C4-2B (cell line): ENCODE measurements at regions not wholly inside any gene's neighbourhood (a gene's known extent, or its start where the extent isn't known, plus 50 kb on each side); places are given as distances from the start of the nearest gene placed in this dataset.

Experiments
- ZFX ChIP-seq: fragments of 450-650 bp; IDR thresholded peaks from 2 replicates; pipeline ENCODE4 v1.6.1; 2017
- TF ChIP-seq, protein P1 (sequence below): fragments of 450-650 bp; conservative IDR thresholded peaks from 2 replicates; pipeline ENCODE4 v1.5.1; 2017; ENCODE audit warnings: mild to moderate bottlenecking

DNA sequence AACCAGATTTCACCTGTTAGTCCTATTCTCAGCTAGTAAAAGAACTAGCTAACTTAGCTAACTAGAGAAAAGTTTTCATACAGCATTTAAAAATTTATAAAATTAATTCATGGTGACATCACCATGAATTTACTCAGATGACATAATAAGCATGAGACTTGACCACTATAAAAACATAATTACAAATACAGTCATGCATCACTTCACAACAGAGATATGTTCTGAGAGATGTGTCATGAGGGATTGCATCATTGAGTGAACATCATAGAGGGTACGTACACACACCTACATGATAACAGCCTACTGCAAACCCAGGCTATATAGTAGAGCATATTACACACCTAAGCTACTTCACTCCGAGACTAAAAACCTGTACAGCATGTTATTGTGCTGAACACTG is 481.3 kb upstream of the CHAC2 start:
- TF ChIP-seq, protein P1, sequence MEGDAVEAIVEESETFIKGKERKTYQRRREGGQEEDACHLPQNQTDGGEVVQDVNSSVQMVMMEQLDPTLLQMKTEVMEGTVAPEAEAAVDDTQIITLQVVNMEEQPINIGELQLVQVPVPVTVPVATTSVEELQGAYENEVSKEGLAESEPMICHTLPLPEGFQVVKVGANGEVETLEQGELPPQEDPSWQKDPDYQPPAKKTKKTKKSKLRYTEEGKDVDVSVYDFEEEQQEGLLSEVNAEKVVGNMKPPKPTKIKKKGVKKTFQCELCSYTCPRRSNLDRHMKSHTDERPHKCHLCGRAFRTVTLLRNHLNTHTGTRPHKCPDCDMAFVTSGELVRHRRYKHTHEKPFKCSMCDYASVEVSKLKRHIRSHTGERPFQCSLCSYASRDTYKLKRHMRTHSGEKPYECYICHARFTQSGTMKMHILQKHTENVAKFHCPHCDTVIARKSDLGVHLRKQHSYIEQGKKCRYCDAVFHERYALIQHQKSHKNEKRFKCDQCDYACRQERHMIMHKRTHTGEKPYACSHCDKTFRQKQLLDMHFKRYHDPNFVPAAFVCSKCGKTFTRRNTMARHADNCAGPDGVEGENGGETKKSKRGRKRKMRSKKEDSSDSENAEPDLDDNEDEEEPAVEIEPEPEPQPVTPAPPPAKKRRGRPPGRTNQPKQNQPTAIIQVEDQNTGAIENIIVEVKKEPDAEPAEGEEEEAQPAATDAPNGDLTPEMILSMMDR: no peak
- TF ChIP-seq ZFX: no peak
